Activated CD8-positive, alpha-beta memory T cell treated with anti-CD3 and anti-CD28 coated beads for 36 hours (primary cell): ENCODE measurements at regions not wholly inside any gene's neighbourhood (a gene's known extent, or its start where the extent isn't known, plus 50 kb on each side); places are given as distances from the start of the nearest gene placed in this dataset.

Source experiments
- CTCF ChIA-PET: fragments of 350-600 bp; sonication (Branson Sonifier 250); formaldehyde crosslinking; loops from one replicate; lab custom pipeline; 2021; ENCODE audit warnings: antibody characterized with exemption; lab: Charles Lee
- POLR2A ChIA-PET: fragments of 350-600 bp; sonication (Branson Sonifier 250); formaldehyde crosslinking; loops from one replicate; lab custom pipeline; 2021; ENCODE audit warnings: antibody characterized with exemption; lab: Charles Lee

- ChIA-PET POLR2A (no interaction called here), CTCF (no interaction called here)
Observed at GRCh38 chr10:91111060-91111459, 109.4 kb upstream of the PCGF5 start.

GRCh38 chr10:91115618-91116390 lies 104.7 kb upstream of the PCGF5 start:
- CTCF ChIA-PET, result no interaction called here
- POLR2A ChIA-PET, result no interaction called here

- CTCF ChIA-PET, result no interaction called here
- POLR2A ChIA-PET, result no interaction called here
Observed at GRCh38 chr10:91117505-91117904, 103.0 kb upstream of the PCGF5 start.

- CTCF ChIA-PET, result no interaction called here
- POLR2A ChIA-PET, result no interaction called here
Observed at GRCh38 chr10:91120348-91120747, 100.1 kb upstream of the PCGF5 start.

GRCh38 chr10:91123261-91123660 lies 97.2 kb upstream of the PCGF5 start:
- ChIA-PET CTCF (interaction anchor here (0.7 kb wide), 1 partner anchor 19 kb away, joined by 3 read pairs; no protein-coding TSS in a partner anchor), POLR2A (no interaction called here)

GRCh38 chr10:91124016-91124415 lies 96.4 kb upstream of the PCGF5 start:
- ChIA-PET POLR2A (no interaction called here), CTCF (interaction anchor here (0.7 kb wide), 1 partner anchor 19 kb away, joined by 3 read pairs; no protein-coding TSS in a partner anchor)

- POLR2A ChIA-PET, result no interaction called here
- CTCF ChIA-PET, result no interaction called here
Observed at GRCh38 chr10:91126471-91126870, 94.0 kb upstream of the PCGF5 start.

GRCh38 chr10:91127341-91128082 lies 93.0 kb upstream of the PCGF5 start:
- POLR2A ChIA-PET, result no interaction called here
- CTCF ChIA-PET, result interaction anchor here (0.7 kb wide), 2 partner anchors 21 to 92 kb away, joined by 4 read pairs; no protein-coding TSS in a partner anchor

- CTCF ChIA-PET, result no interaction called here
Observed at GRCh38 chr10:91135113-91135512, 85.3 kb upstream of the PCGF5 start.

GRCh38 chr10:91137011-91137643 lies 83.3 kb upstream of the PCGF5 start:
- ChIA-PET CTCF (no interaction called here), POLR2A (no interaction called here)

More at GRCh38 chr10:91135113-91135512, 85.3 kb upstream of the PCGF5 start:
- POLR2A ChIA-PET, result no interaction called here

GRCh38 chr10:91137822-91138221 lies 82.6 kb upstream of the PCGF5 start:
- POLR2A ChIA-PET, result no interaction called here
- CTCF ChIA-PET, result no interaction called here

GRCh38 chr10:91140995-91141549 lies 79.4 kb upstream of the PCGF5 start:
- POLR2A ChIA-PET, result no interaction called here

GRCh38 chr10:91144961-91145360 lies 75.5 kb upstream of the PCGF5 start:
- ChIA-PET POLR2A (no interaction called here), CTCF (no interaction called here)

More at GRCh38 chr10:91140995-91141549, 79.4 kb upstream of the PCGF5 start:
- CTCF ChIA-PET, result no interaction called here

GRCh38 chr10:91146146-91146545 lies 74.3 kb upstream of the PCGF5 start:
- ChIA-PET POLR2A (no interaction called here), CTCF (no interaction called here)

- ChIA-PET CTCF (no interaction called here), POLR2A (no interaction called here)
Observed at GRCh38 chr10:91149550-91149949, 70.9 kb upstream of the PCGF5 start.

GRCh38 chr10:91150631-91151030 lies 69.8 kb upstream of the PCGF5 start:
- ChIA-PET POLR2A (no interaction called here), CTCF (no interaction called here)

- CTCF ChIA-PET, result no interaction called here
- POLR2A ChIA-PET, result no interaction called here
Observed at GRCh38 chr10:91153508-91153907, 67.0 kb upstream of the PCGF5 start.

GRCh38 chr10:91154842-91155241 lies 65.6 kb upstream of the PCGF5 start:
- CTCF ChIA-PET, result interaction anchor here (0.7 kb wide), 1 partner anchor 126 kb away, joined by 3 read pairs; no protein-coding TSS in a partner anchor
- POLR2A ChIA-PET, result no interaction called here

- ChIA-PET POLR2A (no interaction called here), CTCF (no interaction called here)
Observed at GRCh38 chr10:91156196-91156595, 64.3 kb upstream of the PCGF5 start.

- POLR2A ChIA-PET, result no interaction called here
- CTCF ChIA-PET, result no interaction called here
Observed at GRCh38 chr10:91159254-91159783, 61.1 kb upstream of the PCGF5 start.
